GM12892 (cell line): ENCODE measurements at regions not wholly inside any gene's neighbourhood (a gene's known extent, or its start where the extent isn't known, plus 50 kb on each side); places are given as distances from the start of the nearest gene placed in this dataset.

Experiments used
- POLR2A ChIP-seq: IDR thresholded peaks from 2 replicates; pipeline ENCODE4 v1.6.1; 2011; ENCODE audit warnings: low read depth, low read length, control low read depth
- POLR2AphosphoS5 ChIP-seq: IDR thresholded peaks from 2 replicates; pipeline ENCODE4 v1.6.1; 2011; ENCODE audit warnings: low read depth, low read length, control low read depth
- TAF1 ChIP-seq: IDR thresholded peaks from 2 replicates; pipeline ENCODE4 v1.6.1; 2011; ENCODE audit warnings: low read depth, mild to moderate bottlenecking, control low read depth, low read length, borderline replicate concordance

GRCh38 chr1:228960705-228961104 lies 225.4 kb downstream of the RHOU start:
- TF ChIP-seq POLR2A (no peak), TAF1 (no peak), POLR2AphosphoS5 (no peak)
